Choroid plexus epithelial cell (primary cell): ENCODE measurements at regions not wholly inside any gene's neighbourhood (a gene's known extent, or its start where the extent isn't known, plus 50 kb on each side); places are given as distances from the start of the nearest gene placed in this dataset.
"Not testable (repeated sequence)": the region's sequence is repeated elsewhere in the genome, so short reads cannot be mapped to it uniquely, and the experiment has no call there.

Experiments
- DNase-seq: peaks from one replicate; pipeline ENCODE4 v3.0.0-alpha.2; 2010; ENCODE audit warnings: low read depth
- H3K4me3 ChIP-seq: 2 replicates; pipeline ENCODE4 v1.5.1; 2011; ENCODE audit warnings: low read depth, mild to moderate bottlenecking, control low read depth, low read length, moderate library complexity
- CTCF ChIP-seq: conservative IDR thresholded peaks from 2 replicates; pipeline ENCODE4 v1.5.1; 2011; ENCODE audit warnings: low read depth, mild to moderate bottlenecking, control low read depth, inconsistent platforms, low read length, moderate library complexity

GRCh38 chr1:239977416-239977815 is 114.3 kb upstream of the FMN2 start:
- no peak for DNase-seq
- no peak for TF ChIP-seq CTCF
- H3K4me3 ChIP-seq: no peak overlapping the region

- no peak overlapping the region for H3K4me3 ChIP-seq
- TF ChIP-seq CTCF: no peak
- no peak for DNase-seq
Measured at GRCh38 chr1:239979456-239979855, 112.2 kb upstream of the FMN2 start.

- no peak for TF ChIP-seq CTCF
- no peak overlapping the region for H3K4me3 ChIP-seq
- DNase-seq: no peak
Measured at GRCh38 chr1:239982762-239983161, 108.9 kb upstream of the FMN2 start.

GRCh38 chr1:239985044-239985443 is 106.6 kb upstream of the FMN2 start:
- no peak for TF ChIP-seq CTCF
- no peak overlapping the region for H3K4me3 ChIP-seq
- DNase-seq: no peak

- TF ChIP-seq CTCF: peak; percentile 77
- DNase-seq: peak; percentile 71
Measured at GRCh38 chr1:239987103-239987745, 104.5 kb upstream of the FMN2 start.

GRCh38 chr1:239989990-239990389 is 101.7 kb upstream of the FMN2 start:
- DNase-seq: no peak
- no peak for TF ChIP-seq CTCF
- no peak overlapping the region for H3K4me3 ChIP-seq

More at GRCh38 chr1:239987103-239987745, 104.5 kb upstream of the FMN2 start:
- H3K4me3 ChIP-seq: no peak overlapping the region

- not testable (repeated sequence) for DNase-seq, H3K4me3 ChIP-seq
Measured at GRCh38 chr1:239992566-239992965, 99.1 kb upstream of the FMN2 start.

- no peak for DNase-seq
- no peak overlapping the region for H3K4me3 ChIP-seq
- no peak for TF ChIP-seq CTCF
Measured at GRCh38 chr1:239993366-239993765, 98.3 kb upstream of the FMN2 start.
